ENCODE measurements at regions not wholly inside any gene's neighbourhood (a gene's known extent, or its start where the extent isn't known, plus 50 kb on each side); places are given as distances from the start of the nearest gene placed in this dataset.

DNA sequence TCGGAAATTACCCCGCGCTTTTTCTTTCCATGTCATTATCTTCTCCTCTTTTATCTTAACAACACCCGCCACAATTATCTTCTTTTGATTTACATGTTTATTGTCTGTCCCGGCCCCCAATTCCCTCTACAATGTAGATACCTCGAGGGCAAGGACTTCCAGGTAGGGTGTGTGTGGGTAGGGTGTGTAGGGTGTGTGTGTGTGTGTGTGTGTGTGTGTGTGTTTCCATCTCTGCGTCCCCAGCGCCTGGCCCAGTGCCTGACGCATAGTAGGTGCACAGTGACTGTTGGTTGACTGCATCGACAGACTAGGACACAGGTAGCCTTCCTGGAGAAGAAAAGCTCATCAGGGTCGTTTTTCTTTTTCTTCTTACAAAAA is 103.1 kb downstream of the UCHL1 start:
- no peaks in the 10 kb centered on the region for H3K36me3 ChIP-seq (ENCODE audit: insufficient read depth)
- no peaks in the 10 kb centered on the region for H4K20me1 ChIP-seq (ENCODE audit: insufficient read depth)
- peak overlapping the region; percentile 73; the same call in 1 of the 2 replicates for H2AFZ ChIP-seq (ENCODE audit: low read depth)
- no peak overlapping the region for H3K27ac ChIP-seq
- TF ChIP-seq CTCF (conservative IDR thresholded peaks at IDR 0.05; ENCODE audit: low read depth, low read length) = no peak
- 0 out of 2 replicates have a peak overlapping the region, but pooled peaks have one; percentile 25 for H3K4me2 ChIP-seq
- no peak overlapping the region for H3K4me3 ChIP-seq (IDR thresholded peaks at IDR 0.05; ENCODE audit: insufficient read depth, low read depth, low read length)
- no peaks in the 10 kb centered on the region for H3K27me3 ChIP-seq (ENCODE audit: insufficient read depth, low read depth)
- no peaks in the 10 kb centered on the region for H3K4me1 ChIP-seq (ENCODE audit: low read depth, poor library complexity, severe bottlenecking)
- no peaks in the 10 kb centered on the region for H3K79me2 ChIP-seq (ENCODE audit: insufficient read depth, low read depth)
- H3K9ac ChIP-seq = no peak overlapping the region

DNA sequence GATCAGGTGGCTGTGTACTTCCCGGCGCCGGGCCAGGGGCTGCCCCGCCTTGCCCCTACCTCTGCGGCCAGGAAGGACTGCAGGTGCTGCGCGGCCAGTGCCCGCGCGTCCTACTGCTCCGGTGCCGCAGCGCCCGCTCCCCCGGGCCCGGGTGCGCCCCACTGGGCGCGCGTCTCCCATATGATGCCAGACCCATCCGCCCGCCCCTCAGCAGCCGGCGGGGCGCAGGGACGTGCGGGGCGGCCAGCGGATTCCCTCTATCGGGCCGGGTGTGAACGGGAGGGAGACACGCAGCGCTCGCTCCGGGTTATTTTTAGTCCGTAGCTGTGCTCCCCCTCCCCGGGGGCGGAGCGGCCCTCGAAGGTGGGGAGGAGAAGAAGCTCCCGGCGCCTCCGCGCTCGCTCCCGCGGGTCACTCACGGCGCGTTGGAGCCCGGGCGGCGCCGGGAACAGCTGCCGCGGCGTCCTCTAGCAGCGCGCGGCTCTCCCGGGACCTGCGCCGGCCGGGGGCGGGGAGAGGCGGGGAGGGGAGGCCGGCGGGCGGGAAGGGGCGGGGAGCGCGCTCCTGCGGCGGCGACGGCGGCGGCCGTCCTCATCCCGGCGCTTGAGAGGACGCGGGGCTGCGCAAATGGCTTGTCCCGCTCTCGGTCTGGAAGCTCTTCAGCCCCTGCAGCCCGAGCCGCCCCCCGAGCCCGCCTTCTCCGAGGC is 103.6 kb downstream of the UCHL1 start:
- Histone ChIP-seq H3K4me1 (ENCODE audit: low read depth, poor library complexity, severe bottlenecking) (no peaks in the 10 kb centered on the region), H4K20me1 (ENCODE audit: insufficient read depth) (no peaks in the 10 kb centered on the region)

DNA sequence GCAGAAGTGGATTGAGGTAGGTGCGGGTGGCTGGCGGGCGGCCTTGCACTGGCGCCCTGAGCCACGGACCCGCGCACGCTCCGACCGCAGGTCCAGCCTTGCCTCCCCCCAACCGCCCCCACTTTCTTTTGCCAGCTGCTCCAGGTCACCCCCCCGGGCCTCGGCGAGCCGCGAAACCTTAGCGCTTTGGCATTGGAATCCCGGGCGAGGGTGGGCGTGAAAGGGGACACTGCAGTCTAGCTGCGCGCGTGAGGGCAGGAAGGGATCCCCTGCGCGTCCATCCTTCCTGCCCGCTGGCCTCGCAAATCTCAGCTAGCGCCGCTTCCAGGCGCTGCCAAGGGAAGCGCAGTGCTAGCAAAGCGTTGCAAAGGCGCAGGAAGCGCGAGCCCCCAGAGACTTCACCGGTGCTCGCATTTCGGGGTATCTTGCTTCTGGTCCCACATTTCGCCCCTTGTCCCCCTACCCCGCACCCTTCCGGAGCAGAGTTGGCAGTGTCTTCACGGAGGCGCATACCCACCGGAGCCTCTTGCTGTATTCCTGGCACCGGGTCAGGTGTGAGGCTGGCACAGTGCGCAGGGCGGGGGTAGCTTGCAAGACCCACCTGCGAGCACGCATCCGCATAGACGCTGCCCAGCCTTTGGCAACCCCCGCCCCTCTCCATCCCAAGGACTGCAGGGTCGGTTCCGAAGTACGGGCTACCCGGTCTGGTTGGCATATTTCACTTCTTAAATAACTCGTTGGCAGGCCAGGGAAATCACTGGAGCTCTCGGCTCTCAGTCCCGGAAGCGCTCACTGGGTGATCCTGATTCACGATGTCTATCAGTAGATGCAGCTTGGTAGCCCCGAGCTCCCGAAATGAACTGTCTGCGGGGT is 104.4 kb downstream of the UCHL1 start:
- Histone ChIP-seq H3K27me3 (ENCODE audit: insufficient read depth, low read depth) (no peaks in the 10 kb centered on the region), H3K4me1 (ENCODE audit: low read depth, poor library complexity, severe bottlenecking) (no peaks in the 10 kb centered on the region), H3K36me3 (ENCODE audit: insufficient read depth) (no peaks in the 10 kb centered on the region), H4K20me1 (ENCODE audit: insufficient read depth) (no peaks in the 10 kb centered on the region), H3K4me2 (0 out of 2 replicates have a peak overlapping the region, but pooled peaks have one; percentile 21), H3K4me3 (IDR thresholded peaks at IDR 0.05; ENCODE audit: insufficient read depth, low read depth, low read length) (no peak overlapping the region), H3K27ac (no peak overlapping the region), H2AFZ (ENCODE audit: low read depth) (peak overlapping the region; percentile 73; the same call in 1 of the 2 replicates), H3K79me2 (ENCODE audit: insufficient read depth, low read depth) (no peaks in the 10 kb centered on the region), H3K9ac (no peak overlapping the region)
- TF ChIP-seq CTCF (conservative IDR thresholded peaks at IDR 0.05; ENCODE audit: low read depth, low read length) = no peak

More for the DNA sequence above, 103.6 kb downstream of the UCHL1 start:
- Histone ChIP-seq H3K27ac (no peak overlapping the region), H3K27me3 (ENCODE audit: insufficient read depth, low read depth) (no peaks in the 10 kb centered on the region), H3K4me3 (IDR thresholded peaks at IDR 0.05; ENCODE audit: insufficient read depth, low read depth, low read length) (no peak overlapping the region), H3K36me3 (ENCODE audit: insufficient read depth) (no peaks in the 10 kb centered on the region), H3K4me2 (0 out of 2 replicates have a peak overlapping the region, but pooled peaks have one; percentile 25), H2AFZ (ENCODE audit: low read depth) (peak overlapping the region; percentile 73; the same call in 1 of the 2 replicates), H3K79me2 (ENCODE audit: insufficient read depth, low read depth) (no peaks in the 10 kb centered on the region), H3K9ac (no peak overlapping the region; the same call in 1 of the 2 replicates)
- TF ChIP-seq CTCF (conservative IDR thresholded peaks at IDR 0.05; ENCODE audit: low read depth, low read length) = no peak

- no peak overlapping the region for H3K4me3 ChIP-seq (IDR thresholded peaks at IDR 0.05; ENCODE audit: insufficient read depth, low read depth, low read length)
- H3K79me2 ChIP-seq (ENCODE audit: insufficient read depth, low read depth) = no peaks in the 10 kb centered on the region
- no peak overlapping the region for H2AFZ ChIP-seq (ENCODE audit: low read depth)
- no peak for TF ChIP-seq CTCF (conservative IDR thresholded peaks at IDR 0.05; ENCODE audit: low read depth, low read length)
- no peaks in the 10 kb centered on the region for H3K4me1 ChIP-seq (ENCODE audit: low read depth, poor library complexity, severe bottlenecking)
- H3K27me3 ChIP-seq (ENCODE audit: insufficient read depth, low read depth) = no peaks in the 10 kb centered on the region
- H3K9ac ChIP-seq = no peak overlapping the region
- no peak overlapping the region for H3K27ac ChIP-seq
- H4K20me1 ChIP-seq (ENCODE audit: insufficient read depth) = no peaks in the 10 kb centered on the region
- H3K36me3 ChIP-seq (ENCODE audit: insufficient read depth) = no peaks in the 10 kb centered on the region
- H3K4me2 ChIP-seq = no peak overlapping the region
Observed at GRCh38 chr4:41361794-41362526, 105.2 kb downstream of the UCHL1 start.

All from KMS-11 (cell line).